Nephron (organoid): ENCODE measurements at regions not wholly inside any gene's neighbourhood (a gene's known extent, or its start where the extent isn't known, plus 50 kb on each side); places are given as distances from the start of the nearest gene placed in this dataset.

ENCODE experiments used
- H3K27ac Mint-ChIP-seq, 3 experiments: 2 replicates each; pipeline ENCODE4 v1.8.0; 2020; ENCODE audit warnings: mixed read lengths in 3 of 3, mild to moderate bottlenecking in 2 of 3, moderate library complexity in 1 of 3
- H3K27me3 Mint-ChIP-seq: 2 replicates; pipeline ENCODE4 v1.8.0; 2021; ENCODE audit warnings: low read depth, mild to moderate bottlenecking, moderate library complexity, mixed read lengths
- H3K36me3 Mint-ChIP-seq: 2 replicates; pipeline ENCODE4 v1.8.0; 2020; ENCODE audit warnings: low read depth, mixed read lengths
- H3K4me1 Mint-ChIP-seq: 2 replicates; pipeline ENCODE4 v1.8.0; 2020; ENCODE audit warnings: mixed read lengths
- H3K4me3 Mint-ChIP-seq, 3 experiments: 2 replicates each; pipeline ENCODE4 v1.8.0; 2020; ENCODE audit warnings: mild to moderate bottlenecking in 3 of 3, mixed read lengths in 3 of 3, moderate library complexity in 2 of 3
- H3K9me3 Mint-ChIP-seq: 2 replicates; pipeline ENCODE4 v1.8.0; 2020; ENCODE audit warnings: mixed read lengths
- TF ChIP-seq, protein P1 (sequence below), 3 experiments: fragments of 200-600 bp; sonication (generic); IDR thresholded peaks; one replicate each; pipeline ENCODE4 v1.5.0; 2021; ENCODE audit warnings: antibody characterized with exemption in 3 of 3; ENCODE audit not compliant: unreplicated experiment in 3 of 3

GRCh38 chr5:57054135-57054534 lies 102.2 kb upstream of the MIER3 start:
- TF ChIP-seq, protein P1, sequence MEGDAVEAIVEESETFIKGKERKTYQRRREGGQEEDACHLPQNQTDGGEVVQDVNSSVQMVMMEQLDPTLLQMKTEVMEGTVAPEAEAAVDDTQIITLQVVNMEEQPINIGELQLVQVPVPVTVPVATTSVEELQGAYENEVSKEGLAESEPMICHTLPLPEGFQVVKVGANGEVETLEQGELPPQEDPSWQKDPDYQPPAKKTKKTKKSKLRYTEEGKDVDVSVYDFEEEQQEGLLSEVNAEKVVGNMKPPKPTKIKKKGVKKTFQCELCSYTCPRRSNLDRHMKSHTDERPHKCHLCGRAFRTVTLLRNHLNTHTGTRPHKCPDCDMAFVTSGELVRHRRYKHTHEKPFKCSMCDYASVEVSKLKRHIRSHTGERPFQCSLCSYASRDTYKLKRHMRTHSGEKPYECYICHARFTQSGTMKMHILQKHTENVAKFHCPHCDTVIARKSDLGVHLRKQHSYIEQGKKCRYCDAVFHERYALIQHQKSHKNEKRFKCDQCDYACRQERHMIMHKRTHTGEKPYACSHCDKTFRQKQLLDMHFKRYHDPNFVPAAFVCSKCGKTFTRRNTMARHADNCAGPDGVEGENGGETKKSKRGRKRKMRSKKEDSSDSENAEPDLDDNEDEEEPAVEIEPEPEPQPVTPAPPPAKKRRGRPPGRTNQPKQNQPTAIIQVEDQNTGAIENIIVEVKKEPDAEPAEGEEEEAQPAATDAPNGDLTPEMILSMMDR (IDR thresholded peaks at IDR 0.05; ENCODE audit: unreplicated experiment in 3 of 3): no peak
- H3K9me3 Mint-ChIP-seq: no peaks in the 10 kb centered on the region
- no peak overlapping the region for H3K27ac Mint-ChIP-seq
- no peaks in the 10 kb centered on the region for H3K36me3 Mint-ChIP-seq
- H3K27me3 Mint-ChIP-seq: peaks cover 5% of the 10 kb centered on the region
- H3K4me3 Mint-ChIP-seq: no peak overlapping the region
- H3K4me1 Mint-ChIP-seq: no peaks in the 10 kb centered on the region

DNA sequence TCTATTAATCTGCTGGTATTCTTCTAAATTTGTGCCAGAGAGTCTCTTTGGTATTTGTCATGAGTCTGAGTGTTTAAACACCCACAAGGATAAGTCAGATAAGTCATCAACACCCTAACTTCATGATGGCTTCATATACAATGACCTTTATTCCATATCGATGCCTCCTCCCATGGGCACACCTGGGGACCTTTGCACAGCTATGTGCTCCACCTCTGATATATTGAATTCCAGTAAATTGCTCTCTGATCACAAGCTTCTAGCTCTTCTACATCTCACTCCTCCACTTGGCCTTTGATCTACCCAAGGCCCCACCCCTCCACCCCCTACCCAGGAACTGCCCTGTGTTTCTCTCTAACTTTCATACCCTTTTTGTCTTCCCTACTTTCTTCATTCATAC lies 102.7 kb upstream of the MIER3 start:
- Mint-ChIP-seq H3K4me1 (no peaks in the 10 kb centered on the region), H3K9me3 (no peaks in the 10 kb centered on the region), H3K27me3 (peaks cover 5% of the 10 kb centered on the region), H3K4me3 (no peak overlapping the region), H3K36me3 (no peaks in the 10 kb centered on the region), H3K27ac (no peak overlapping the region)
- TF ChIP-seq, protein P1 (IDR thresholded peaks at IDR 0.05; ENCODE audit: unreplicated experiment in 3 of 3): no peak

DNA sequence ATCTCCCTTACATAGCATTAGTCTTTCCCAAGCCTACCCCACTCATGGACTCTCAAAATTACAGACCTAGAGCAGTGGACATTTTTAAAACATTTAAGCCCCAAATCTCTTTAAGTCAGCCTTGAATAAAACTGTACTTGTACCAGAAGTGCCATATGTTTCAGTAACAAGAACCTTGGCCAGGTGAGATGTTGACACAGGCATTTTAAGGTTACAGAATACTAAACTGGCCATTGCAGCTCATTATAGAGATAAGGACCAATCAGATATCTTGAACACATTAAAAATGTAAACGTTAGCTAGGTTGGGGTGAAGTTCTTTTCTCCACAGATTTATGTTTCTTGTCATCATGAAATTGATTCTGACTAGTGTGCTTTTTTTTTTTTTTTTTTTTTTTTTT lies 103.8 kb upstream of the MIER3 start:
- H3K4me3 Mint-ChIP-seq: no peak overlapping the region
- TF ChIP-seq, protein P1 (IDR thresholded peaks at IDR 0.05; ENCODE audit: unreplicated experiment in 3 of 3): no peak
- H3K36me3 Mint-ChIP-seq: no peaks in the 10 kb centered on the region
- H3K27ac Mint-ChIP-seq: no peak overlapping the region
- H3K4me1 Mint-ChIP-seq: no peaks in the 10 kb centered on the region
- no peaks in the 10 kb centered on the region for H3K9me3 Mint-ChIP-seq
- H3K27me3 Mint-ChIP-seq: peaks cover 2% of the 10 kb centered on the region

GRCh38 chr5:57063773-57064172 lies 110.1 kb upstream of the GPBP1 start:
- H3K4me1 Mint-ChIP-seq: no peaks in the 10 kb centered on the region
- no peaks in the 10 kb centered on the region for H3K9me3 Mint-ChIP-seq
- H3K27ac Mint-ChIP-seq: no peak overlapping the region
- H3K36me3 Mint-ChIP-seq: no peaks in the 10 kb centered on the region
- TF ChIP-seq, protein P1 (IDR thresholded peaks at IDR 0.05; ENCODE audit: unreplicated experiment in 3 of 3): no peak
- H3K4me3 Mint-ChIP-seq: no peak overlapping the region
- peaks cover 4% of the 10 kb centered on the region for H3K27me3 Mint-ChIP-seq

GRCh38 chr5:57066924-57067596 lies 106.8 kb upstream of the GPBP1 start:
- H3K27ac Mint-ChIP-seq: no peak overlapping the region
- TF ChIP-seq, protein P1 (IDR thresholded peaks at IDR 0.05; ENCODE audit: unreplicated experiment in 3 of 3): no peak
- no peaks in the 10 kb centered on the region for H3K4me1 Mint-ChIP-seq
- H3K27me3 Mint-ChIP-seq: peaks cover 4% of the 10 kb centered on the region
- no peaks in the 10 kb centered on the region for H3K36me3 Mint-ChIP-seq
- peaks cover 3% of the 10 kb centered on the region for H3K9me3 Mint-ChIP-seq
- H3K4me3 Mint-ChIP-seq: no peak overlapping the region

GRCh38 chr5:57067597-57067924 lies 106.3 kb upstream of the GPBP1 start:
- H3K27me3 Mint-ChIP-seq: peaks cover 4% of the 10 kb centered on the region
- no peak overlapping the region for H3K4me3 Mint-ChIP-seq
- TF ChIP-seq, protein P1 (IDR thresholded peaks at IDR 0.05; ENCODE audit: unreplicated experiment in 3 of 3): no peak
- H3K9me3 Mint-ChIP-seq: peaks cover 3% of the 10 kb centered on the region
- no peaks in the 10 kb centered on the region for H3K4me1 Mint-ChIP-seq
- H3K36me3 Mint-ChIP-seq: no peaks in the 10 kb centered on the region
- no peak overlapping the region for H3K27ac Mint-ChIP-seq
